Amniotic epithelial cell (primary cell): ENCODE measurements at regions not wholly inside any gene's neighbourhood (a gene's known extent, or its start where the extent isn't known, plus 50 kb on each side); places are given as distances from the start of the nearest gene placed in this dataset.

ENCODE experiments used
- DNase-seq: peaks from one replicate; pipeline ENCODE4 v3.0.0-alpha.2; 2010; ENCODE audit warnings: low read depth

- no peak for DNase-seq
Measured at GRCh38 chr2:198214114-198214596, 409.8 kb downstream of the PLCL1 start.

DNA sequence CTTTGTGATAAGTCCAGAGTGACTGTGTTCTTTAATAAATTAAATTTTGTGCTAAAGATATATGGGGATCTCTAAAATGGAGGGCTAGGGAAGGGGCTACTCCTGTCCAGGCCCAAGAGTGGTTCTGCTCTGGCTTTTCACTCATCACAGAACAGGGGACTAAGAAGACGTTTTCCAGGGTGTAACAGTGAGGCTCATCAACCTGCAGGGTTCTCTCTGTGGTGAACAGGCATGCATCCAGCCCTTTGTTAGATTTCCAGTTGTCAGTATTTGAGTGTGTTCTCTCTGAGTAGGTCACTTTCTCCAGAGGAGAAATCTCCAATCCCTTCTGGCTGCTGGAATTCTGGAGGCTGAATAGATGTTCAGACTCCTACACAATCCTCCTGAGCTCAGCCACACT, 408.9 kb downstream of the PLCL1 start:
- DNase-seq, result no peak

DNA sequence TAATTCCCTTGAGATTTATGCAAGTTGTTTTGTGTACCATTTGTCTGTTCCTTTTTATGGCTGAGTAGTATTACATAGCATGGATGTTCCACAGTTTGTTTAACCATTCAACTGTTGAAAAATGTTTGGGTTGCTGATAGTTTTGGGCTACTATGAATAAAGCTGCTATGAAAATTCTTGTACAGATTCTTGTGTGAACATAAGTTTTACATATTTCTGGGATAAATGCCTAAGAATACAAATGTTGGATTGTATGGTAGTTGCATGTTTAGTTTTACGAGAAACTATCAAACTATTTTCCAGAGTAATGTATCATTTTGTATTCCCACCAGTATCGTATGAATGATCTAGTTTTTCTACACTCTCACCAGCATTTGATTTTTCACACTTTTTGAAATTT, 407.3 kb downstream of the PLCL1 start:
- no peak for DNase-seq

GRCh38 chr2:198203336-198204069, 399.1 kb downstream of the PLCL1 start:
- no peak for DNase-seq
